ENCODE measurements at regions not wholly inside any gene's neighbourhood (a gene's known extent, or its start where the extent isn't known, plus 50 kb on each side); places are given as distances from the start of the nearest gene placed in this dataset.

- no peak for TF ChIP-seq POLR2A (IDR thresholded peaks at IDR 0.05)
- no peak for TF ChIP-seq CTCF (IDR thresholded peaks at IDR 0.05)
- no peak for TF ChIP-seq EP300 (IDR thresholded peaks at IDR 0.05)
- TF ChIP-seq POLR2AphosphoS5 (IDR thresholded peaks at IDR 0.05) = no peak
These were observed 813.5 kb downstream of the FAM181B start for GRCh38 chr11:81920205-81920604.
